Sigmoid colon (tissue), 4 donors: ENCODE measurements at regions not wholly inside any gene's neighbourhood (a gene's known extent, or its start where the extent isn't known, plus 50 kb on each side); places are given as distances from the start of the nearest gene placed in this dataset.

Experiments used
- CTCF ChIP-seq, 4 experiments: fragments of 450-650 bp in 3 of 4; fragments of 200-600 bp in 1 of 4; IDR thresholded peaks; one replicate each; pipeline ENCODE4 v1.5.1; 2016 to 2019; ENCODE audit warnings: antibody characterized with exemption in 4 of 4, mild to moderate bottlenecking in 3 of 4, moderate library complexity in 2 of 4
- EP300 ChIP-seq, 4 donors: sonication (generic); formaldehyde crosslinking; IDR thresholded peaks; one replicate each; pipeline ENCODE4 v1.6.1; 2017; ENCODE audit warnings: antibody characterized with exemption in 4 of 4
- POLR2AphosphoS5 ChIP-seq, 4 donors: sonication (generic); formaldehyde crosslinking; IDR thresholded peaks; one replicate each; pipeline ENCODE4 v1.6.1; 2017; ENCODE audit warnings: antibody characterized with exemption in 4 of 4

GRCh38 chr11:56849852-56850251 lies 101.4 kb upstream of the OR9G4 start:
- no peak for TF ChIP-seq CTCF (IDR thresholded peaks at IDR 0.05)
- no peak for TF ChIP-seq EP300 (IDR thresholded peaks at IDR 0.05)
- TF ChIP-seq POLR2AphosphoS5 (IDR thresholded peaks at IDR 0.05) = no peak
